ENCODE measurements at regions not wholly inside any gene's neighbourhood (a gene's known extent, or its start where the extent isn't known, plus 50 kb on each side); places are given as distances from the start of the nearest gene placed in this dataset.

DNA sequence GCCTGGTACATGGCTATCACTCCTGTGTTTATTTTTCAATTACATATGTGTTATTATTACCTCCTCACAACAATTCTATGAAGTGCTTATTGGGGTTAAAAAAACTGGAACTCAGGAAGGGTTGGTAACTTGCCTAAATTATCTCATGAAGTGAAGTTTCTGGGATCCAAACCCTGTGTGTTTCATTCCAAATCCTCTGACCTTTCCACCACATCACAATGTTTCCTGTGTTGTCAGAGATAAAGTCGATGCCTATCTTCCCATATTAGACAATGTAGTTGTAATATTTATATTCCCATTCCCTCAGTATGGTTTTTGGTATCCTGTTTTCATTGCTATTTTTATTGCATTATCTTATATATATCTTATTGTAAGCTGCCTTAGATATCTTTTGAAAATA lies 269.1 kb upstream of the CFAP20DC start:
- no peak for TF ChIP-seq GATA2 (IDR thresholded peaks at IDR 0.05; ENCODE audit: low read depth, low read length)
- TF ChIP-seq GATA3 (IDR thresholded peaks at IDR 0.05; ENCODE audit: low read depth, low read length), result no peak

Data from SH-SY5Y (cell line).